HG03103 (cell line): ENCODE measurements at regions not wholly inside any gene's neighbourhood (a gene's known extent, or its start where the extent isn't known, plus 50 kb on each side); places are given as distances from the start of the nearest gene placed in this dataset.
"Not testable (repeated sequence)": the region's sequence is repeated elsewhere in the genome, so short reads cannot be mapped to it uniquely, and the experiment has no call there.

Source experiments
- ATAC-seq: cut with Tn5 transposase; IDR thresholded peaks from one replicate; pipeline ENCODE4 v1.9.1; 2021; ENCODE audit warnings: low read depth; ENCODE audit not compliant: unreplicated experiment

GRCh38 chr5:68028131-68028727, 187.3 kb upstream of the PIK3R1 start:
- ATAC-seq = no peak

GRCh38 chr5:68027519-68027918, 188.0 kb upstream of the PIK3R1 start:
- ATAC-seq = no peak

GRCh38 chr5:68026092-68026885, 189.3 kb upstream of the PIK3R1 start:
- ATAC-seq = no peak

DNA sequence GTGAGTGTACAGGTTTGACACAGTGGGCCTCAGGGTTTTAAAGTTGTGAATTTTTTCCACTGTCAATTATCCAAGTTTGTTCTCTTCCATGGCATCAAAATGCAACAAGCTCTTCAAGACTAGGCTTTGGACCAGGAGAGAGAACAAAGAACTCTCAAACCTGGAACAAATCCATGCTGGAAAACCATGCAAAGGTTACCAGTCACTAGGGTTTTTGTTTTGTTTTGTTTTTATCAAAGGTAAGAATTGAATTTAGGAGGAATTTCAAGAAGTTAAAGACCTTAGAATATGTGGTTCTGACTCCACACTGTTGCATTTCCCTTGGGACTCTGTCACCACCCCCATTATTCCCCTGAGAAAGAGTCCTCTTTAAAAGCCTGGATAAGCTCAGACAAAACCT, 191.1 kb upstream of the PIK3R1 start:
- ATAC-seq = no peak

DNA sequence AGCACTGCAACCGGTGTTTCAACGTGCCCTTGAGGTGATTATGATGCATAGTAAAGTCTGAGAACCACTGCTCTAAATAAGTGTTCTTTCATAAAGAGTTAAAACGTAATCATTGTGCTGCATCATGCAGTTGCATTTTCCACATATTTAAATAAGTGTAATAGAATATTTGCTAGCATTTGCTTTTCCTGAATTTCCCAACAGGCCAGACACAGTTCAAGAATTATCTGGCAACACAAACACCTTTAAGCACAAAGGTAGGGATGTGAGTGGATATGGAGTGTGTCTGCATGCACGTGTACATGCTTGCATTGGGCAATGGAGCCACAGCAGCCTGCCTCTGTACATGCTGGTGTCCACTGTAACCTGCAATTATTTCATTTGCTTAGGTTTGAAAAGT, 193.6 kb upstream of the PIK3R1 start:
- ATAC-seq = no peak

GRCh38 chr5:68021227-68021626, 194.3 kb upstream of the PIK3R1 start:
- no peak for ATAC-seq

- ATAC-seq = not testable (repeated sequence)
Observed at GRCh38 chr5:68020461-68020969, 195.0 kb upstream of the PIK3R1 start.

- ATAC-seq = no peak
Observed at GRCh38 chr5:68015381-68016302, 199.9 kb upstream of the PIK3R1 start.

DNA sequence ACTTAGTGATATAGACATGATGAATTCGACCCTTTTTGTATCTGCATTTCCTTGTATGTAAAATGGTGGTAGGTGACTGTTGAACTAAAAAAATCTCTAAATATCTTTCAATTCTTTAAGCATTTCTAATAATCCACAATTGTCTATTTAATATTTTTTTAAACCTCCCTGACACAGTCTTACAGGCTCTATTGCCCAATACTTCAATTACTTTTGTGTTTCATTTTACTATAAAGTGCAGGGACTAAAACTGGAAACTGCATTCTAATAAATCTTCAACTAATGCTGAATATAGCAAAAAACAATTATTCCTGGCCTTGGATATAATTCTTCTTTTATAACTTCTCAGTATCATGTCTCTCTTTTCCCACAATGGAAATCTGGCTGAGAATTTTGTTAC, 202.7 kb upstream of the PIK3R1 start:
- ATAC-seq = no peak

- ATAC-seq = no peak
Observed at GRCh38 chr5:68012429-68012828, 203.1 kb upstream of the PIK3R1 start.

DNA sequence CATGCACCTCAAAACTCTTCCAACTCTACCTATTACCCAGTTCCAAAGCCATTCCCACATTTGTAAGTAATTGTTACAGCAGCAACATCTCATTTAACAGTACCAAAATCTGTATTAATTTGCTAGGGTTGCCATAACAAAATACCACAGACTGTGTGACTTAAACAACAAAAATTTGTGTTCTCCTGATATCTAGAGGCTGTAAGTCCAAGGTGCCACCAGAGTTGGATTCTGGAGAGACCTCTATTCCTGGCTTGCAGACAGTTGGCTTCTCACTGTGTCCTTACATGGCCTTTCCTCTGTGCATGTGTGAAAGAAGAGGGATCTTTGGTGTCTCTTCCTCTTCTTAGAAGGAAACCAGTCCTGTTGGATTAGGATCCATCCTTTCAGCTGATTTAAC, 203.8 kb upstream of the PIK3R1 start:
- ATAC-seq = no peak

DNA sequence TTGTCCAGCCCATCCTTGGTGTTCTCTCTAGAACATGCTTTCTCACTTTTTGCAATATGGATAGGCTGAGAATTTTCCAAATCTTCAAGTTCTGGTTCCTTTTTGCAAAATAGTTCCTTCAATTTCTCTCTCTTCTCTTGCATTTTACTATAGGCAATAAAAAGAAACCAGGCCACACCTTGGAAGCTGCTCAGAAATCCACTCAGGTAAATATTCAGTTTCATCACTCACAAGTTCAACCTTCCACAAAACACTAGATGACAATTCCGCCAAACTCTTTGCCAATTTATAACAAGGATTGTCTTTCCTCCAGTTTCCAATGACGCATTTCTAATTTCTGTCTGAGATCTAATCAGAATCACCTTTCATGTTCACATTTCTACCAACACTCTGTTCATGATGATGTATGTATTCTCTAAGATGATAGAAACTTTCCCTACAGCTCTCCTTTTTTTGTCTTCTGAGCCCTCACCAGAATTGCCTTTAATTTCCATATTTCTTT, 204.2 kb upstream of the PIK3R1 start:
- no peak for ATAC-seq

- no peak for ATAC-seq
Observed at GRCh38 chr5:68010740-68011139, 204.8 kb upstream of the PIK3R1 start.

- no peak for ATAC-seq
Observed at GRCh38 chr5:68007451-68007850, 208.1 kb upstream of the PIK3R1 start.

- no peak for ATAC-seq
Observed at GRCh38 chr5:68002836-68003235, 212.7 kb upstream of the PIK3R1 start.

DNA sequence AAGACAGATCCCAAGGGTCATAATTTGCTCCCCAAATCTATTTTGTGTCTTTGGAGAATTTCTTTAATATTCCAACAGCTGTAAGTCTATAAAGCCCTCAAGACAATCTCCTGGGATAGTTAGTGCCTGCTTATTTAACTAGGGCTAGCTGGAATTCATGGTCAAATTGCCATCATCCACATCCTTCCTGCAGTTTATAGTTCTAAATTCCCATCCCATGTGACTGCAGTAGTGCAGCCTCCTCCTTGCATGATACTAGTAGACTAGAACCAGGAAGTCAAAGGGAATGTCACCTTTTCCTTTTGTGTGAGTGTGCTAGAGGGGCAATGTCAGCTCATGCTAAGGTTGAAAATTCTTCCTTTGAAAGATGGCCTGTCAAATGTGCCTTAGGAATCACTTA, 214.8 kb upstream of the PIK3R1 start:
- no peak for ATAC-seq

- no peak for ATAC-seq
Observed at GRCh38 chr5:67999391-67999790, 216.2 kb upstream of the PIK3R1 start.

GRCh38 chr5:67998709-67999261, 216.8 kb upstream of the PIK3R1 start:
- no peak for ATAC-seq

DNA sequence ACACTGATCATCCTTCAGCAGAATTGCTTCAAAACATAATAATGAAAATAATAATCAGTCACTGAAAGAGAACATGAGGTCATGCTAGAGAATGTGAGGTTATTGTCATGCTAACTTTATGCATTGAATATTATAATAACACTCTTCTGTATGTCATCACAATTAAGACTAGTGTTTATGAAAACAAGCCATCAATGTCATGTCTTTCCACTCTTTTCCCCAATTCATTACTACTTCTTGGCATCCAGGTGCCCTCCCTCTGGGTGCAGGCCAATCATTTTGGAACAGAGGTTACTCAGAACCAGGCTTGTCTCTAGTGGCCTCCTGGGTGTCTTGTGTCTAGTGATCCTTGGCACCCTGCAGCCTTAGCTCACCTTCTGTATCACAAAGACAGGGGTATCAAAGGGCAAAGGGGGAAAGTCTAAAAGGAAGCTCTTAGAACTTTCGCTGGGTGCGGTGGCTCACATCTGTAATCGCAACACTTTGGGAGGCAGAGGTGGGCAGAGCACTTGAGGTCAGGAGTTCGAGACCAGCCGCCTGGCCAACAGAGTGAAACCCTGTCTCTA, 217.6 kb upstream of the PIK3R1 start:
- no peak for ATAC-seq

- no peak for ATAC-seq
Observed at GRCh38 chr5:67997148-67997547, 218.4 kb upstream of the PIK3R1 start.
